KOPT-K1 (cell line): ENCODE measurements at regions not wholly inside any gene's neighbourhood (a gene's known extent, or its start where the extent isn't known, plus 50 kb on each side); places are given as distances from the start of the nearest gene placed in this dataset.

Source experiments
- H3K27ac ChIP-seq: fragments of 200-600 bp; sonication (generic); 2 replicates; pipeline ENCODE4 v1.5.1; 2016; ENCODE audit warnings: antibody characterized with exemption, mild to moderate bottlenecking, low read depth, low read length; ENCODE audit not compliant: poor library complexity, severe bottlenecking
- H3K36me3 ChIP-seq: fragments of 200-600 bp; sonication (generic); 2 replicates; pipeline ENCODE4 v1.5.1; 2017; ENCODE audit warnings: antibody characterized with exemption, mild to moderate bottlenecking, low read length, moderate library complexity; ENCODE audit not compliant: insufficient read depth
- H3K9me3 ChIP-seq: fragments of 200-600 bp; sonication (generic); 2 replicates; pipeline ENCODE4 v1.5.1; 2017; ENCODE audit warnings: antibody characterized with exemption, low read length, mild to moderate bottlenecking; ENCODE audit not compliant: insufficient read depth, poor library complexity, severe bottlenecking

DNA sequence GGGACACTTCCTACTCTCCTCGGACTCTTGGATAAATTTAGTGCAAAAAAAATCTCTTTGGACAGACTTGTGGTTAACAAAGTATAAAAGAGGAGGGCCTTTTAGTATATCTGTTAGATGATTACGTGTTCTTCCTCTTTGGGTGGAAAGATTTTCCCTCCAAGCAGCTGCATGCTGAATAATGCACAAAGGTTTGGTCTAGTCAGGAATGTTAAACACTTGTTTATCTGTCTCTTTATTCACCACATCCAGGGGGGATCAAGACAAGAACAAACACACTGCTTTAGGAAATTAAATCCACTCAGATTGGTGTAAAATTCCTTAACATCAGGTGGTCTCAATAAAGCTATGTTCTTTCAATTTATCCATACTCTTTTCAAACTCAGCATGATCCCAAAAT, 260.9 kb upstream of the CHD6 start:
- H3K36me3 ChIP-seq: no peaks in the 10 kb centered on the region
- no peaks in the 10 kb centered on the region for H3K9me3 ChIP-seq
- no peak overlapping the region for H3K27ac ChIP-seq

DNA sequence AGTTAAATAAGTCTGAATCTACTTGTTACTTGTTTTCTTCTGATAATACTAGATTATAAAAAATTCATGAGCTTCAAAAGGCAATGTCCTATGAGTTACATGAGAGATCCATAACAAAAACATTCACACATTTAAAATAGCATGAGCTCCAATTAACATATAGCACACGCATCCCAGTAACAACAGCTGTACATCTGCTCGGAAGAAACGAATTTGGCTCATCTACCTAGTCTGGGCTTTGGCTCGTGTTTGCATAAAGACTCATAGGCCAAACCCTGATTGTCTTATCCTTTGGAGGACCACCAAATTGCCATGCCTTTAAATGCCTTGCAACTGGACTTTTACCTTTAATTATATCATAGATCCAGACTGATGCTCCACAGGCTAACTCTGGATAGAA, 259.7 kb upstream of the CHD6 start:
- H3K27ac ChIP-seq: no peak overlapping the region
- H3K36me3 ChIP-seq: no peaks in the 10 kb centered on the region
- H3K9me3 ChIP-seq: no peaks in the 10 kb centered on the region

GRCh38 chr20:41874658-41875057, 256.5 kb upstream of the CHD6 start:
- Histone ChIP-seq H3K27ac (no peak overlapping the region), H3K9me3 (no peaks in the 10 kb centered on the region), H3K36me3 (no peaks in the 10 kb centered on the region)

DNA sequence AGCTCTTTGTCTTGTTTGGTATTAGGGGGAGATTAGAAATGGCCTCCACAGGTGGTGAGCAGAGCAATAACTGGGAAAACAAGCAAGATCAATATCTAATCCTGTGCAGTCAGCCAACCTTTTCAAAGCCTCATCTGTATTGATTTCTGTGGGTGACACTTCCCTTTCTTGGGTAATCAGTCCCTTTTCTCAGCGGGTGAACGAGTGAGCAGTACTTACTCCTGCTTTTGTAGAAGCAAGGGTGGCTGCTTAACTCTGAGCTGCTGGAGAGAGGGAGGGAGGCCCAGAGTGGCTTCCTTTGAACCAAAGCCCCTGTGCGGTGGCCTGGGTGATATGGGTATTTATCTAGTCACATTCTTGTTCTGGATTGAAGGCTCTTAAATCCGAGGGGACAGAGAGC, 254.8 kb upstream of the CHD6 start:
- Histone ChIP-seq H3K9me3 (no peaks in the 10 kb centered on the region), H3K27ac (no peak overlapping the region), H3K36me3 (no peaks in the 10 kb centered on the region)

GRCh38 chr20:41870869-41871462, 252.8 kb upstream of the CHD6 start:
- Histone ChIP-seq H3K27ac (no peak overlapping the region), H3K36me3 (no peaks in the 10 kb centered on the region), H3K9me3 (no peaks in the 10 kb centered on the region)

DNA sequence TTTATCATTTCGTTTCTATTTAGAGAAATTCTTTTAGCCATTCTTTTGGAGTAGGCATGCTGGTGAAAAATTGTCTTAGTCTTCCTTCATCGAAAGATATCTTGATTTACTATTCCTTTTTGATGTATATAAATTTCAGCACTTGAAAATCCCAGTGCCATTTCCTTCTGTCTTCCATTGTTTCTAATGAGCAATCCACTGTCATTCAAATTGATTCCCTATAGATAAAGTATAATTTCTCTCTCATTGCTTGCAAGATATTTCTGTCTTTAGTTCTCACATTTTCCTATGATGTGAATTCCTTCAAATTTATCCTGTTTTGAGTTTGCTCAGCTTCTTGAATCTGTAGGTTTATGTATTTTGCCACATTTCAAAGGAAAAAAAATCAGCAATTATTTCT, 251.1 kb upstream of the CHD6 start:
- H3K9me3 ChIP-seq: no peaks in the 10 kb centered on the region

GRCh38 chr20:41865938-41866337, 247.8 kb upstream of the CHD6 start:
- no peaks in the 10 kb centered on the region for H3K9me3 ChIP-seq
- H3K36me3 ChIP-seq: no peaks in the 10 kb centered on the region
- H3K27ac ChIP-seq: no peak overlapping the region

More for the DNA sequence above, 251.1 kb upstream of the CHD6 start:
- H3K36me3 ChIP-seq: no peaks in the 10 kb centered on the region
- no peak overlapping the region for H3K27ac ChIP-seq

DNA sequence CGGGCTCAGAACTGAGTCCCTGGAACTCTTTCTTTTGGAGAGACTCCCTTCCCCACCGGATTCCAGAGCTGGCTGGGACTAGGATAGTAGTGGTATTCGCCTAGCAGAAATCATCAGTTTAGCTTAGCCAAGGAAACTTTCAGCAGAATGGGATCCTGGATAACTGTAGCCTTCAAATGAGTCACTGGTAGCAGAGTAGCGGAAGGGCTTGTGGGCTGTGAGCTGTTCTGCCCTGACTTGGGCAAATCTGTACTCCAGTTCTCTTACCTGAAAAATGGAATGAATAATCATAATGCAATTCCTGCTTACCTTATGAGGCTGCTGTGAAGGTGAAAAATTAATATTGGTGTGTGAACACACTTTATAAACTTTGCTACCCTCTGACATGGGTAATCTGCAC, 244.3 kb upstream of the CHD6 start:
- Histone ChIP-seq H3K9me3 (no peaks in the 10 kb centered on the region), H3K27ac (no peak overlapping the region), H3K36me3 (no peaks in the 10 kb centered on the region)

- no peak overlapping the region for H3K27ac ChIP-seq
- H3K36me3 ChIP-seq: no peaks in the 10 kb centered on the region
- no peaks in the 10 kb centered on the region for H3K9me3 ChIP-seq
Observed at GRCh38 chr20:41861772-41862422, 243.7 kb upstream of the CHD6 start.

GRCh38 chr20:41854765-41855164, 236.6 kb upstream of the CHD6 start:
- no peaks in the 10 kb centered on the region for H3K9me3 ChIP-seq
- no peak overlapping the region for H3K27ac ChIP-seq

GRCh38 chr20:41853806-41854205, 235.6 kb upstream of the CHD6 start:
- H3K27ac ChIP-seq: no peak overlapping the region
- H3K36me3 ChIP-seq: no peaks in the 10 kb centered on the region
- no peaks in the 10 kb centered on the region for H3K9me3 ChIP-seq

More at GRCh38 chr20:41854765-41855164, 236.6 kb upstream of the CHD6 start:
- no peaks in the 10 kb centered on the region for H3K36me3 ChIP-seq

- Histone ChIP-seq H3K9me3 (no peaks in the 10 kb centered on the region), H3K36me3 (no peaks in the 10 kb centered on the region), H3K27ac (no peak overlapping the region)
Observed at GRCh38 chr20:41848180-41848579, 230.0 kb upstream of the CHD6 start.

DNA sequence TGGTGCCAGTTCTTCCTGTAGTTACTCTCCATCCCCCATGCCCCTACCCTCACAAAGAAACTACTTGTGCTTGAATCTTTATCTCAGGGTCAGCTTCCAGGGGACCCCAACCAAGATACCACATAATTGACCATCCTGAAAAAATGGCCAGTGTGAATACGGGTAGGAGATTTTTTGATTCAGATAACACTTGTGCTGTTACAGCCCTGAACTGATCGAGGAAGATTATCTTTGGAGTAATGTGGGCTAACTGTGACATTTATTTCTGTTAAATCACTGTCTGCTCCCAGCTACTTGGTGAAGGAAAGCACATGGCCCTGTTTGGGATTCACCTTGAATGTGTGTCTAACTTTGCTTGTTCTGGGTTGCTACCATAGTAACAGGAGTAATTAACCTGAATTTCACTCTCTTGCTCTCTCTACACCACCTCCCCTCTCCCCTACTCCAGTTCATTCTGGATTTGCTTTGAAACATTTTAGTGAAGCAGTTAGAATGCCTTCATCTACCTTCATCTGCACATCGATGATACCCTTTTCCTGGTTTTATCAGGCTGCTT, 219.6 kb upstream of the CHD6 start:
- Histone ChIP-seq H3K36me3 (no peaks in the 10 kb centered on the region), H3K9me3 (no peaks in the 10 kb centered on the region), H3K27ac (no peak overlapping the region)

- H3K27ac ChIP-seq: no peak overlapping the region
- H3K36me3 ChIP-seq: no peaks in the 10 kb centered on the region
- no peaks in the 10 kb centered on the region for H3K9me3 ChIP-seq
Observed at GRCh38 chr20:41833739-41834138, 215.6 kb upstream of the CHD6 start.

- H3K36me3 ChIP-seq: no peaks in the 10 kb centered on the region
- no peak overlapping the region for H3K27ac ChIP-seq
Observed at GRCh38 chr20:41830702-41831101, 212.5 kb upstream of the CHD6 start.

DNA sequence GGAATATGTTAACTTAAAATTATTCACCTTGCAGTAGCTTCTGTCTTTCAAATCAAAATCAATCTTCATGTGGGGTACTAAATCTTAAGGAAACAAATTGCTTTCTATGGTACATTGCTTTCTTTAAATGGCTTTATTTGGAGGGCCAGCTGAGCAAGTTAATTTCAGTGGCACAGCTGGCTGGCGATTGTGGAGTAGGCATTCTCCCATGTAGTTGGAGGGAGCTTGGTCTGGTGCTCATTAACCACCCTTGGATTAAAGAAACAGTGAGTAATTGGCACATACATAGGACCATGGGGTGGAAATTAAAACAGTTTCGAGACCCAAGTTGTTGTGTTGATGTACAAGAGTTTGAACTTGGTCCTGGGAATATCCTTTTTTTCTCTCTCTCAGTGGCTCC, 201.3 kb upstream of the CHD6 start:
- no peaks in the 10 kb centered on the region for H3K36me3 ChIP-seq
- H3K9me3 ChIP-seq: no peaks in the 10 kb centered on the region
- no peak overlapping the region for H3K27ac ChIP-seq

More at GRCh38 chr20:41830702-41831101, 212.5 kb upstream of the CHD6 start:
- no peaks in the 10 kb centered on the region for H3K9me3 ChIP-seq
